Mesendoderm (in vitro differentiated cells): ENCODE measurements at regions not wholly inside any gene's neighbourhood (a gene's known extent, or its start where the extent isn't known, plus 50 kb on each side); places are given as distances from the start of the nearest gene placed in this dataset.
A peak's percentile ranks its signal among the peaks of the same experiment; 100 is the strongest.

Source experiments
- DNase-seq: peaks from one replicate; pipeline ENCODE4 v3.0.0; 2013
- H2AK5ac ChIP-seq: 2 replicates; pipeline ENCODE4 v1.6.1; 2013; ENCODE audit warnings: low read length, inconsistent platforms
- H2BK120ac ChIP-seq: 2 replicates; pipeline ENCODE4 v1.6.1; 2013; ENCODE audit warnings: low read depth, mild to moderate bottlenecking, low read length, moderate library complexity, mixed read lengths
- H2BK15ac ChIP-seq: replicated peaks from 2 replicates; pipeline ENCODE4 v1.6.1; 2013; ENCODE audit warnings: low read depth, mild to moderate bottlenecking, moderate library complexity
- H2BK5ac ChIP-seq: 2 replicates; pipeline ENCODE4 v1.6.1; 2013; ENCODE audit warnings: low read length, inconsistent platforms
- H3K18ac ChIP-seq: 2 replicates; pipeline ENCODE4 v1.6.1; 2013; ENCODE audit warnings: mild to moderate bottlenecking, low read length, mixed read lengths
- H3K23ac ChIP-seq: one replicate; pipeline ENCODE4 v1.6.1; 2013; ENCODE audit warnings: low read length
- H3K27ac ChIP-seq: 2 replicates; pipeline ENCODE4 v1.5.1; 2013; ENCODE audit warnings: low read depth, mild to moderate bottlenecking, inconsistent platforms, low read length, moderate library complexity
- H3K27me3 ChIP-seq: 2 replicates; pipeline ENCODE4 v1.6.1; 2013; ENCODE audit warnings: low read length, control low read depth, mild to moderate bottlenecking, inconsistent platforms; ENCODE audit not compliant: insufficient read depth, poor library complexity
- H3K36me3 ChIP-seq: 2 replicates; pipeline ENCODE4 v1.6.1; 2013; ENCODE audit warnings: low read length, inconsistent platforms; ENCODE audit not compliant: control insufficient read depth, insufficient read depth
- H3K4ac ChIP-seq: one replicate; pipeline ENCODE4 v1.6.1; 2013; ENCODE audit warnings: low read depth, mild to moderate bottlenecking, low read length, moderate library complexity
- H3K4me1 ChIP-seq: 2 replicates; pipeline ENCODE4 v1.6.1; 2013; ENCODE audit warnings: low read depth, low read length, inconsistent platforms; ENCODE audit not compliant: control insufficient read depth
- H3K4me2 ChIP-seq: 2 replicates; pipeline ENCODE4 v1.6.1; 2013; ENCODE audit warnings: low read length
- H3K4me3 ChIP-seq: 2 replicates; pipeline ENCODE4 v1.5.1; 2013; ENCODE audit warnings: mild to moderate bottlenecking, low read length
- H3K56ac ChIP-seq: one replicate; pipeline ENCODE4 v1.6.1; 2013; ENCODE audit warnings: low read length
- H3K79me1 ChIP-seq: 2 replicates; pipeline ENCODE4 v1.6.1; 2013; ENCODE audit warnings: low read length, inconsistent platforms
- H3K79me2 ChIP-seq: 2 replicates; pipeline ENCODE4 v1.6.1; 2013; ENCODE audit warnings: mild to moderate bottlenecking, low read length; ENCODE audit not compliant: control insufficient read depth, insufficient read depth
- H3K9ac ChIP-seq: 2 replicates; pipeline ENCODE4 v1.6.1; 2013; ENCODE audit warnings: low read length, inconsistent platforms
- H4K5ac ChIP-seq: one replicate; pipeline ENCODE4 v1.6.1; 2013; ENCODE audit warnings: low read length
- H4K8ac ChIP-seq: one replicate; pipeline ENCODE4 v1.6.1; 2013; ENCODE audit warnings: low read depth, mild to moderate bottlenecking, control low read depth, low read length, moderate library complexity
- WGBS: extraction: QIAGEN DNeasy Blood & Tissue Kit; methylation state at CpG from one replicate; pipeline ENCODE4 v1.1.7; 2013; ENCODE audit warnings: low lambda C conversion rate, missing lambda C conversion rate; ENCODE audit not compliant: insufficient coverage; ENCODE audit errors: extremely low coverage; 5-methylcytosine and 5-hydroxymethylcytosine counted together

DNA sequence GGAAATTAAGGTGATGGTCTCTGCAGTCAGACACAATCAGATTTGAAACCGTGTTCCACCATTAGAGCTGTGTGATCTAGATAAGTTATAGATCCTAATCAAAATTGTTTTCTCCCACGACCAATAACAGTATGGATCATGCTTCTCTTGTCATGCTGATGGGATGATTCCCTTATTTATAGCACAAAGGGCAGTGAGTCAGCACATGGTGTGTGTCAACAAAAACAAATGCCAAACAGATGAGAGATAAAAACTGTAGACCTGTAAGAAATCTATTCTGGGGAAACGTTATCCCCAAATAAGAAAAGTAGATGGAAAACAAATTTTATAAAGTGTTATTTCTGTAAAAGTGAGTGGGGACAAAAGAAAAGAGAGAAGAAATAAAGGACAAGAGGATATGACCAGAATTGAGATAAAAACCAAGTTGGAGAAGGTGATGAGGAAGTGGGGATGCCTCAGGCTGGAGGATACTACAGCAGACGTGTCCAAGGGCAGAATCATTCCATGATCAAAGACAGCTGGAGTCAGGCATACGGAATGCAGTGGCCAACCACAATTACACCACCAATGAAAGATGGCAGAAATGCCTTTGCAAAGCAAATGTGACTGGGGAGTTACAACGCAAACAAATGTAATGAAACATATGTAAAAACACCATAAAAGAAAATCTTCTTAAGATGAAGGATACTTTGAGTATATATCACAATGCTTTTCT, 377.8 kb upstream of the PRKX start:
- Histone ChIP-seq H3K23ac (no peak overlapping the region), H2BK15ac (no peak overlapping the region), H2AK5ac (no peak overlapping the region), H3K27ac (no peak overlapping the region), H2BK120ac (no peak overlapping the region), H3K36me3 (no peaks in the 10 kb centered on the region), H3K79me2 (no peaks in the 10 kb centered on the region), H4K5ac (no peak overlapping the region), H3K27me3 (no peaks in the 10 kb centered on the region), H2BK5ac (no peak overlapping the region), H3K18ac (no peak overlapping the region), H3K4me1 (no peaks in the 10 kb centered on the region), H3K56ac (no peak overlapping the region), H3K4me2 (no peak overlapping the region), H3K79me1 (no peaks in the 10 kb centered on the region), H3K9ac (no peak overlapping the region), H3K4me3 (no peak overlapping the region), H4K8ac (no peak overlapping the region), H3K4ac (no peak overlapping the region)
- DNase-seq = peak; percentile 49
- no CpG with 5 or more reads among the region's 6 CpGs for WGBS

DNA sequence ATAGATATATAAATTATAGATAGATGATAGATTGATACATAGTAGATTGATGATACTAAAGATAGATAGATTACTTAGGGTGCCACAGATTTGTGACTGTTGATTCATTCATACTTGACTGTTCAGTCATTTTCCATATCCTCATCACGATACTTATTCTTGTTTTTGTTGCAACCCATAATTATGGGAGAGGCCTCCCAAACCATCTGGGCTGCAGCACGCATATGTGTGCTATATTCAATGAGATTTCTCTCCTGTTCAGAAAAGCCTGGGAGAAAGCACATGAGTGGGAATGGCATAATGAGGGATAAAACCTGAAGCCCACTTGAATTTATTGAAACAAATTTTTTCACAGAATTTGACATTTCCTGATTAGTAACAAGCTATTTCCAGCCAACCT, 346.4 kb upstream of the PRKX start:
- no peaks in the 10 kb centered on the region for H3K27me3 ChIP-seq
- no peak for DNase-seq
- no peak overlapping the region for H3K56ac ChIP-seq
- H3K4me3 ChIP-seq = no peak overlapping the region
- H3K4ac ChIP-seq = no peak overlapping the region
- no peaks in the 10 kb centered on the region for H3K4me1 ChIP-seq
- H3K23ac ChIP-seq = no peak overlapping the region
- H2AK5ac ChIP-seq = no peak overlapping the region
- no peak overlapping the region for H2BK5ac ChIP-seq
- H4K5ac ChIP-seq = no peak overlapping the region
- H3K18ac ChIP-seq = no peak overlapping the region
- H3K79me1 ChIP-seq = no peaks in the 10 kb centered on the region
- no peak overlapping the region for H3K27ac ChIP-seq
- H4K8ac ChIP-seq = no peak overlapping the region
- no peak overlapping the region for H3K9ac ChIP-seq
- H3K4me2 ChIP-seq = no peak overlapping the region
- H3K36me3 ChIP-seq = no peaks in the 10 kb centered on the region
- H2BK15ac ChIP-seq = no peak overlapping the region
- no CpG with 5 or more reads among the region's 2 CpGs for WGBS
- H2BK120ac ChIP-seq = no peak overlapping the region
- H3K79me2 ChIP-seq = no peaks in the 10 kb centered on the region

DNA sequence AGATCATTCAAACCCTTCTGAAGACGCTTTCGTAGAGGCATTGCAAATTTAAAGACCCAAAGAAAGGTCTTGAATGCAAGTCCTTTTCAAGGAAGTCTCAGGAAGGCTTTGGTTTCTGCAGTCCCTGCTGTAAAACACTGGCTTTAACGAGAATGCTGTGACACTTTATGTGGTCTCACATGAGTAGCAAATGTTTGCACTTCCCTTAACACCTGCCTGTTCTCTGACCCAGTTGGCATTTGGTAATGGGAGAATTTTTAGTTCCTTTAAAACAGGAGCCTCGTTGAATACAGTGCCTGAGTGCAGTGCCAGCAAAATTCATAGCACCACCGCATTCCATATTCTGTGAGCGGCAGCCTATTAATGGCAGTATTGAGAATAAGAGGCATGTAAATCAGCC, 330.5 kb upstream of the PRKX start:
- Histone ChIP-seq H3K36me3 (no peaks in the 10 kb centered on the region), H4K5ac (no peak overlapping the region), H2BK15ac (no peak overlapping the region), H3K4ac (no peak overlapping the region), H3K79me2 (no peaks in the 10 kb centered on the region), H3K56ac (no peak overlapping the region), H3K4me1 (no peaks in the 10 kb centered on the region), H3K79me1 (no peaks in the 10 kb centered on the region), H3K27ac (no peak overlapping the region), H3K4me3 (no peak overlapping the region), H3K27me3 (no peaks in the 10 kb centered on the region), H3K4me2 (no peak overlapping the region), H4K8ac (no peak overlapping the region), H3K23ac (no peak overlapping the region), H3K18ac (no peak overlapping the region), H2BK120ac (no peak overlapping the region), H2AK5ac (no peak overlapping the region), H3K9ac (no peak overlapping the region), H2BK5ac (no peak overlapping the region)
- no peak for DNase-seq
- no CpG with 5 or more reads among the region's 6 CpGs for WGBS

DNA sequence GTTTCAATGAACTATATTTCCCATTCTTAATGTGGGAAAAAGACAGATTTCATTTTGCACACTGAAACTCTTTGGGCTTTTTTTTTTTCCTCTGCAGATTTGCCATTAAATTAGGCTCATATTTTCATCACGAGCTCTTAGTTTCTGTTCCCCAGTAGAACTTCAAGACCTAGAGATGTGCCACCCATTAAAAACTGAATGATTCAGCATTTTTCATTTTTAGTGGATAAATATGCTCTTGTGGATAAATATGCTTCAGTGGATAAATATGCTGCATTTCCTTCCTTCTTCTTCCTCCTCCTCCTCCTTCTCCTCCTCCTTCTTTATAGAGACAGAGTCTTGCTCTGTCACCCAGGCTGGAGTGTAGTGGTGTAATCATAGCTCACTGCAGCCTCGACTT, 322.4 kb upstream of the PRKX start:
- Histone ChIP-seq H3K23ac (no peak overlapping the region), H4K5ac (no peak overlapping the region), H3K4me1 (no peaks in the 10 kb centered on the region), H4K8ac (no peak overlapping the region), H3K18ac (no peak overlapping the region), H3K56ac (no peak overlapping the region), H3K9ac (no peak overlapping the region), H2BK5ac (no peak overlapping the region), H3K79me2 (no peaks in the 10 kb centered on the region), H3K4ac (no peak overlapping the region), H3K79me1 (no peaks in the 10 kb centered on the region), H2AK5ac (no peak overlapping the region), H3K36me3 (no peaks in the 10 kb centered on the region), H3K4me2 (no peak overlapping the region), H2BK15ac (no peak overlapping the region), H3K27ac (no peak overlapping the region), H3K27me3 (no peaks in the 10 kb centered on the region), H3K4me3 (no peak overlapping the region), H2BK120ac (no peak overlapping the region)
- no peak for DNase-seq
- WGBS = no CpG with 5 or more reads among the region's 2 CpGs

DNA sequence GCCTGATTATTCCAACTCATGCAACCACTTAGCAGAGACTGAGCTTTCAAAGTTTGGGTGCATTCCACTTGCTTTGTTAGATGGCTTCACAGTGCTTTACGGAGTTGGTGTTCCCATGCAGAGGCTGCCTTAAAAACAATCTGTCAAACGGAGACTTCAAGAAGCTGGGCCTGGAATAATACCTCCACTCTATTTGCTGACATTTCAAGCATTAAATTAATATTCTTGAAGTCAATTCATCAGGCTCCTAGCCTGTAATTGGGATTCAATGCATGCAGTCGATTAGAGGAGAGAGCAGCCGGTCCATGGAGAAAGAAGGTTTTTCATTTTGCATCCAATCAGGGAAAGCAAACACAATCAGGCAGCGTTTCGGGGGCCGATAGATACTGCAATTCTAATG, 314.7 kb upstream of the PRKX start:
- DNase-seq = no peak
- Histone ChIP-seq H3K79me2 (no peaks in the 10 kb centered on the region), H3K27ac (no peak overlapping the region), H3K9ac (no peak overlapping the region), H3K18ac (no peak overlapping the region), H3K4me2 (no peak overlapping the region), H4K8ac (no peak overlapping the region), H3K4me1 (no peaks in the 10 kb centered on the region), H2BK120ac (no peak overlapping the region), H3K56ac (no peak overlapping the region), H4K5ac (no peak overlapping the region), H2BK5ac (no peak overlapping the region), H3K4ac (no peak overlapping the region), H3K4me3 (no peak overlapping the region), H3K36me3 (no peaks in the 10 kb centered on the region), H2AK5ac (no peak overlapping the region), H3K27me3 (no peaks in the 10 kb centered on the region), H3K23ac (no peak overlapping the region), H2BK15ac (no peak overlapping the region), H3K79me1 (no peaks in the 10 kb centered on the region)
- WGBS = no CpG with 5 or more reads among the region's 7 CpGs

DNA sequence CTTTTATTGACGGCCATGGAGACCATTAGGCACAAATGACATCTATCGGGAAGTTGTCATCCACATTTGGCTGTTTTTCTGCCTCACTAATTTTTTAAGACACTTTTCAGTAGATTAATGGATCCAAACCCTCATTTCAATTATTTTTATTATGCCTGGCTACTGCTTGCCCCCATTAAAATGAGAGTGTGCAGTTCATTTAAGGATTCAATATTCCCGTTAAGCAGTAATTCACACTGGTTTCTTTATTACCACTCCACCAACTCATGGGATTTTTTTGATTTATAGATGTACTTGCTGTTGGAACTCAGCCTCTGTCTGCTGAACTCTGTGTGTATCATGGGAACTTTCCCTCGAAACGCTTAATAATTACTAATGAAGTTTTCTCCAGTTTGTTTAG, 291.8 kb upstream of the PRKX start:
- no peak overlapping the region for H3K56ac ChIP-seq
- no peak overlapping the region for H3K27ac ChIP-seq
- H3K18ac ChIP-seq = no peak overlapping the region
- no peak for DNase-seq
- no peak overlapping the region for H3K23ac ChIP-seq
- H3K79me1 ChIP-seq = no peaks in the 10 kb centered on the region
- no peak overlapping the region for H2BK120ac ChIP-seq
- no peak overlapping the region for H3K4ac ChIP-seq
- no peaks in the 10 kb centered on the region for H3K27me3 ChIP-seq
- H4K5ac ChIP-seq = no peak overlapping the region
- H3K79me2 ChIP-seq = no peaks in the 10 kb centered on the region
- no peak overlapping the region for H3K9ac ChIP-seq
- H2BK5ac ChIP-seq = no peak overlapping the region
- no peak overlapping the region for H2BK15ac ChIP-seq
- no peak overlapping the region for H3K4me3 ChIP-seq
- no CpG with 5 or more reads among the region's 5 CpGs for WGBS
- no peaks in the 10 kb centered on the region for H3K4me1 ChIP-seq
- H3K4me2 ChIP-seq = no peak overlapping the region
- H3K36me3 ChIP-seq = no peaks in the 10 kb centered on the region
- H4K8ac ChIP-seq = no peak overlapping the region
- no peak overlapping the region for H2AK5ac ChIP-seq
